Activated T-cell treated with anti-CD3 and anti-CD28 coated beads, Interleukin-2, amount 50 U/mL, for 48 hours (primary cell): ENCODE measurements at regions not wholly inside any gene's neighbourhood (a gene's known extent, or its start where the extent isn't known, plus 50 kb on each side); places are given as distances from the start of the nearest gene placed in this dataset.

Source experiments
- DNase-seq, 2 experiments: peaks; one replicate each; pipeline ENCODE4 v3.0.0-alpha.2; 2020

DNA sequence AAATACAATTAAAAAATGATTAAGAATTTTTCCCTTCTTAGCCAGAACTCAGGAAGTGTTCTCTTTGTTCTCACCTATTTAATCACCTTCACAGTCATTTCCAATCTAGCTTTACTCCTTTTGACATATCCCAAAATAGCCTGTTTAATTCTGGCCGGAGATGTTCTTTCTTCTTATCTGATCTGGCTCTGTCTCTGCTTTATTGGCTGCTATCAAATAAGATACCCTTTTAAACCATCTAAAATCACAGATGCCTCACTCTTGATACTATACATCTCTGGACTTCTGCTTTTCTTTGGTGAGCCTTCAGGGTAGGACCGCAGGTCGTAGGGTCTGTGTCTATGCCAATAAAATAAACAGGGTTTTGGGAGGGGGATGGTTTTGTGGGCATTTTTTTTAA, 319.2 kb upstream of the SEMA6D start:
- DNase-seq, result no peak

DNA sequence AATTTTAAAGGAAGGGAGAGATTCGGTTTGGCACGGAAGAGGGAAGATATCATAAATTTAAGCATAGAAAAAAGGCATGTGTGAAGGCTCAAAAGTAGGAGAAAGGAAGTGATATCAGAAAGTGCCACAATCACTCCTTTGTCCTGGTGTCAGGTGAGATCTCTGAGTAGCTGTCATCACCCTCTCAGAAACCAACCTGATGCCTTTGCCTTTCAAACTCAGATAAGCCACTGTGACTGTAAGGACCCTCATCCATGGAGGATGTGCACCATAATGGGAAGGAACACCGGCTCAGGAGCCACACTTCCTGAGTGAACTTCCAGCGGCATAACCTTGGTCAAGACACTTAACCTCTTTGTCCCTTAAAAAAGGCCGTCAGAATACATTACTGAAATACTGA, 318.7 kb upstream of the SEMA6D start:
- DNase-seq, result no peak

DNA sequence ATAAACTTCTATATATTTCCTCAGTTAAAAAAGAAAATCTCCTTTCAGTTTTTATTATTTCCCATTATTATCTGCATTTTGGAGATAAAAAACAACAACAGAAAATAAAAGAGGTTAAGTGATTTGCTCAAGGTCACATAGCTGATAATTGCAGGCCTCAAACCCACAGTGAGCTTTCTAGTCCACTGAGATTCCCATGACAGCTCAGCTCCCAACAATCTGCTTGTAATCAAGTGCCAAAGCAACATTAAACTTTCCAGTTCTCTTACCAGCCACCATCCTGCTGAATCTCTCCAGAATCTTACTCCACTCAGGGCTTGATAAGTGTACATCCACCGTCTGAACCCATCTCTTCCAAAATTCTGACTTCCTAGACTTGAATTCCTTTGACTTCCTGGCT, 318.2 kb upstream of the SEMA6D start:
- DNase-seq, result no peak

DNA sequence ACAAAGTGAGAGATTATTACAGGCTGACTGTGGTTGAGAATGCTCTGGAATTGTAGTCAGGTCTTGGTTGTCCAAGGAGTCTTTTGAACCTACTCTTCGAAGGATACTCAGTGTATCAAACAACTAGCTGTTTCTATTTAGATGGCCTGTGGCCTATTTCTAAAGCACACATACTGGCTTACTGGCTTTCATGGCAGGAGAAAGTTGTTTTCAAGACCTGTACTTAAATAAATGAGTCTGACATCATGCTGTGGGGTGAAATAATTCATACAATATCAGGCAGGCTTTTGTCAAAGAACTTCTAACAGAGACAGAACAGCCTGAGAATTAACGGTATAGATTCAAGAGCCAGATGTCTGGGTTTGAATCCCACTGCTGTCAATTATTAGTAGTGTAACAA, 316.7 kb upstream of the SEMA6D start:
- DNase-seq, result no peak

DNA sequence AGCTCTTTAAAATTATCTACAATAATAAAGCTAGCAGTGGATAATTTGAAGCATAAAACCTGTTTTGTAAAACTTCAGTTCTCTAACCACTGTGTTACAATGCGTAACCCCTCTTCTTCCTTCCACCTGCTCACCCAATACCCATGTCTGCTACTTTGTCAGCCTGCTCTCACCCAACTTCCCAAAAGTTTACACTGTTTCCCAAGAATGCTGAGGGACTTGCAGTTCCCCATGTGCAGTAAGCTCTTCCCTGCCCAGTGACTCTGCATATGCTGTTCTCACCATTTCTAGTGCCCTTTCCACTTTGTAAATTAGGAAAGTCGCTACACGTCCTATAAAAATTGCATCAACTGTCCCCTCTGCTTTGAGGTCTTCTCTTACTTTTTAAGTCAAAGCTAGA, 315.9 kb upstream of the SEMA6D start:
- no peak for DNase-seq

DNA sequence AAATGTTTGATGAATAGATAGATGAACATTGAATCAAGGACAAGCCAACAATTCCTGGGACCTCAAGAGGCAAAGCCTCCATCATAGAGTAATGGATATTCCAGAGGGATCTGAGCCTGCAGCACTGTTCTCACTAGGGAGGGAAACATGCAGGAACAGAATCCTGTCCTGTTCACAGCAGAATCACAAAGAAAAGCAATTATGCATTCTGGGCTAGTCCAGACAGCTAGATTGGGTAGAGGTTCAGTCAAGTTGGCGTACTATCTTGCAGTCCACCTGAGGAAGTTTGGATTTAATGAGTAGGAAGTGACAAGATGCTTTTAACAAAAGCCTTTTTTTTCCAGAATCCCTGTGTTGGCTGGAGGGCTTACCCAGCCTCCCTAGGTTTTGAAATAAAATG, 314.5 kb upstream of the SEMA6D start:
- no peak for DNase-seq

DNA sequence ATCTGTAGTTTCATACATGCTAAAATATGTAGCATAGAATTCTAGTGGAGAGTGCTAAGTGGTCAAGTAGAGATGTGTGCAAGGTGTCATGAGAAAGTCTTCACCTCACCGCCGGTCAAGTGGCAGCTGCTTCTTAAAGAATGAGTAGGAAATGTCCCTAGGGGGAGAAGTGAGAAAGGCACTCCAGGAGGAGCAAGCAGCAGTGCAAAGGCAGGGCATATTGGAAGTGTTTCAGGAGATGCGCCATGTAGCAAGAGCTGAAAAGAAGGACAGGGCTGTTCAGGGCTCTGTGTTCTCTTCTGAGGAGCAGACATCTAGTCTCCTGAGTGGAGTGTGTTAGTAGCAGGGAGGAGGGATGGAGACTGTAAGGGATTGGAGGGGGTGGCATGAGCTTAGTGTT, 312.4 kb upstream of the SEMA6D start:
- no peak for DNase-seq

DNA sequence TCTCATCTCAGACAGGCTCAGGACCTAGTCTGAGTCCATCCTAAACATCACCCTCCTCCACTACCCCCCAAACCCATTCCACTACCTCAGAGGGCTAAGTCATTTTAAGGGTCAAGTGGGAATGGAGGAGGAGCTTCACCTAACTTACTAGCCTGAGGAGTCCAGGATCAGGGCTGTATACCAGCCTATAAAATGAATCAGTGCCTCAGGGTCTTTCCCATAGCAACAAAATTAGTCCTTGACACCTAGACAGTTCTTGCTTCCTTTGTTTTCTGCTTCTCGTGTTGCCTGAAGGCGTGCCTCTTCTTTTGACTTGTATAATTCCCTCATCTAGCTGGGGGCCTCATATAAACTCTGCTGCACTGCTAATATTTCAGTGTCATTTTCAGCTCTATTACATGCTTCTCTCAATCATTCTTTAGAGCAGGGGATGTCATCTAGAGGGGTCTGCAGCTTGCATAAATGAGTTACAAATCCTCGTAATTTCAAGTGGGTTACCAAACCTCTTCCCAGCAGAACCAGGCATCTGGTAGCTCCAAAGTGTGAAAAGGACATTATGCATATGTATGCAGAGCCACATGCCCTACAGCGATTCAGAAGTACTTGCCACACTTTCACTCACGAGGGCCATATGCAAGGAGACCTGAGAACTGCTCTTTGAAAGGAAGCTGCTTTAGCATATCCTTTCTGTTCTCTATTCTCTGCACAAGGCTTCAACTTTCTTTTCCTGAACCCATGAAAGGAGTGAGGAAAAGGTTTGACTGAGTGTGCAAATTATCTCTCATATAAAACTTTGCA, 311.7 kb upstream of the SEMA6D start:
- DNase-seq, result no peak

DNA sequence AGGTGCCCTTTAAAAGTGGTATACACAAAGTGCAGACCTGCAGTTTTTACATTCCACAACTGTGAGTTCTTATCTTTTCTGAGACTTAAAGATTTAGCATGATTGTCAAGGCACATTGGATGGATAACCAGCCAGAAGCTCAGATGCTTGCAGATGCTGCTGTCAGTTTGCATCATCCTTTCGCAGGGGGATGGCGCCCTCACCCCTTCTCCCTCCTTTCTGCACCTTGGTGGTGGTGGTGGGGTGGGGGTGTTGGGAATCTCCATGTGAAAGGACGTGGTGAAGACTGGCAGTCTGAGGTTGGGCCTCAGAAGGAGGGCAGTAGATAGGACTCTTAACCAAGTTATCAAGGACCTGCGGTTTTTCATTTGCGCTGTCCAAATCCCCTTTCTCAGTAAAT, 309.6 kb upstream of the SEMA6D start:
- DNase-seq, result no peak

DNA sequence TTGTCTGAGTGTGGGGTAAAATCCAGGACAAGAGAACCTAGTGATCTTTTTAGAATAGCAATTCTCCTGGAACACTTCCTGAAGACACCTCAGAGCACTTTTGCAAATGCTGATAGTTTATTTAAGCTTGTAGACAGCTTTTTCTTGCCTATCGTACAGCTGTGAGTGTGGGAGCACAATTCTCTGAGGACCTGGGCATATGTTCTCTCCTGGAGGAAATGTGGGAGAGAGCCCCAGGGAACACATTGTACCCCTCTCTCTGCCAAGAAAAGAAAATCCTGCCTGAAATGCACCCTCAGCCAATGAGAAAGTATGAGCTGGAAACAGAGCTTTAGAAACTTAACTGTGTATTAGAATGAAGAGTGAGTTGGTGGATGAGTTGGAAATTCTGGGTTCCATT, 308.3 kb upstream of the SEMA6D start:
- no peak for DNase-seq

DNA sequence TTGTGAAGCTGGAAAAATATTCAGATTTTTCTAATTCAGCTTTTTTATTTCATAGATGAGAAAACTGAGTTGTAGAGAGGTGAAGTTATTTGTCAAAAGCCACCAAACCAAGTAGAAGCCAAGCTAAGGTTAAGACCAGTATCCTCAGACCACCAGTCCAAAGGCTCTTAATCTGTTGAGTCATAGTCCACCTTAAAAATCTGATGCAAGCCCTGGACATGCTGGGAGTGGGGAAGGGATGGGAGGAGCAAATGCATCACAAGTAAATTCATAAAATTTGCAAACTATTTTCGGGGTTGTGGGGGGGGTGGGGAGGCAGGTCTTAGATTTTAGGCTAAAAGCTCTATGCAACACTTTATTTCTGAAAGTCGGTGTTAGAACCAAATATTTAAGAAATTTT, 307.7 kb upstream of the SEMA6D start:
- no peak for DNase-seq

DNA sequence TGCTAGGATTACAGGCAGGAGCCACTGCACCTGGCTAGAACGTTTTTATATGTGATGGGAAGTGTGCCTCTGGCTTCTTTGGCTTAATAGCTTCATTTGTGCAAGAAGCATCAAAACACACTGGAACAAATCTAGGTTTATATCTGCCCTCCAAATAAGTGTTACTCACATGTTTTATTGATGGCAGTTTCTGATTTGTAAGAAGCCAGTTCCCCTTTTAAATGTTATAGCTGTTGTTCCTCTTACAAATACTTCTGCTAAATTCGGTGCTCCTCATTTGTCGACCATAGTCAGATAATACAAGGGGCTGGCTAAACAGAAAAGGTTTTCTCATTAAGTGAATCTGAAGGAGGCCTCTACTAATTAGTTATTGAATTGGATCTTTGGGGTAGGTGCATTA, 307.1 kb upstream of the SEMA6D start:
- no peak for DNase-seq

DNA sequence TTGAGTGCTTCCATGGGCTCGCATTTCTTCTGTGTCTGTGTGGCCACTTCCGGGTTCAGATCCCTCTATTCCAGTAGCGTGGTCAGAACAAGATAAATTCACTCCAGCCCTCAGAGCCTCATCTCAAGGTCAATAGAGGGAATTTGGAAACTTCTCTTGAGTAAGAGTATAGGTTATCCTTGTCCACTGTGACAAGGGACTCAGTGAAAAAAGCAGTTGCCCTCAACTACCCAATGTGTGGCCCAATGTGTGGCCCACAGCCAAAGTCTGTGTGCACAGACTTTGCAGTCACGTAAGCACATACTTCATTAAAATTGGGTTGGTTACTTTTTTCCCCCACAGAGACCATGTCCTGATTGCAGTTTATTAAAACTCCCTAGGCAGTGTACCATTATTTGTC, 305.6 kb upstream of the SEMA6D start:
- no peak for DNase-seq

DNA sequence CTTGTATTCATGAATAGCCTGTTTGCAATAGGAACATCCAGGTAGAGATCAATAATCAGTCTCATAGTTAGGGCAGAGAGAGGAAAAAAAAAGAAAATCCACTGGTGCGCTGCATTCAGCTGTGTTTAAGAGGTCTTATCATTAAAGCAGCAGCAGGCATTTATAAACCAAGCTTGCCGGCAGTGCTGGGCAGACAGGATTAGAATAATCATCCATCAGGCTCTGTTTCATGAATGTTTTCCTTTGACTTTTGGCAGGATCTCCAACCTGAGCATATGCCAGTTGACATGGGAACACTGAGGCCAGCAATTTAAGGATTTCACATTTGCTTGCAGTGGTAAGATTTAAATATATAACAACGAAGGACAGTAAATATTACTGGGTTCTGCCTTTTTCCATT, 305.2 kb upstream of the SEMA6D start:
- DNase-seq, result no peak

DNA sequence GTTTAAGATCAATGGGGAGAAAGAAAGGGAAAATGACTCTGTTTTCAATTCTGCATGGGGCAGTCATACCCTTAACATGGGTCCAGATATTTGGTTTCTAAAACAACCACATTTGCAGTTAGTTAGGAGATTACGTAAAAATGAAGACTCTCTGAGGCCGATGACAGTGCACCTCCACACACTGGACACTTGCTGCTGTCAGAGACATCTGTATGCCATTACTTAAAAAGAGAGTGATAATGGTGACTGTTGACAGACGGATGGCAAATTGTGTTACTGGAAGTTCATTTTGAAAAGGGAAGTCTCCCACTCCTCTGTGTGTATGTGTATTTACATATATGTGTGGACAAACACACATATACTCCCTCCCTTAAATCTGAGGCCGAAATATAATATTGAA, 304.5 kb upstream of the SEMA6D start:
- DNase-seq, result no peak

DNA sequence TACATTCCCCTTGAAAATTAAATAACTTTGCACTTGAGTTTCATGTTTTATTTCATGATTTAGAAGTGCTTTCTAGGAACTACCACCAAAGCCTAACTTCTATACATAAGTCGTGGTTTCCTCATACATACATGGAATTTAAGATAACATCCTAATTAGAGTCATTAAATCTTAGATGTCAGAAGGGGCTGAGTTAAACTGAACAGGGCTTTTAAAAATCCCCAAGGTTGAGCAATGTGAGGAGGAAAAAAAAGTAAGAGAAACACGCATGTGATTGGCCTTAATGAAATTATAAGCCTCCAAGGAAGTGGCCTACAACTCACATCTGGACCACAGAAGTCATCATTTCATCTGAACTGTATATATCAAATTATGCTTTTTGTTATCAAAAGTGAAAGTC, 303.1 kb upstream of the SEMA6D start:
- DNase-seq, result no peak

DNA sequence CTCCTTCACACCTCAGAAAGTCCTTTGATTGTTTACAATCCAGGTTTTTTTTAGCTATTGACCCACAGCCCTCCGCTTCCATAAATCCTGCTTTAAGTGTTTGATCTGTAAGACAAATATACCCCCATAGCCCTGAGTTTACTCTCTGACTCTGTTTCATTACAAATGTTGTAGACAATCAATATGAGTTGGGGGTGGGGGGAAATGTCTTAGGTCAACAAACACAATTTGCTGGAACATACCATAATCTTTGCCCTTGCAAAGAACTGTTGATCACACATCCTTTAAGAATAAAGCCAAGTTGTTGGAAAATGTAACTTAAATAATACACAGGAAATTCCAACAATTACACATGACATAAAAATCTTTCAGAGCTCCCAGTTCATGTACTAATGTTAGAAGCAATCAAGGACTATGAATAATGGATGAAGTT, 301.8 kb upstream of the SEMA6D start:
- no peak for DNase-seq

DNA sequence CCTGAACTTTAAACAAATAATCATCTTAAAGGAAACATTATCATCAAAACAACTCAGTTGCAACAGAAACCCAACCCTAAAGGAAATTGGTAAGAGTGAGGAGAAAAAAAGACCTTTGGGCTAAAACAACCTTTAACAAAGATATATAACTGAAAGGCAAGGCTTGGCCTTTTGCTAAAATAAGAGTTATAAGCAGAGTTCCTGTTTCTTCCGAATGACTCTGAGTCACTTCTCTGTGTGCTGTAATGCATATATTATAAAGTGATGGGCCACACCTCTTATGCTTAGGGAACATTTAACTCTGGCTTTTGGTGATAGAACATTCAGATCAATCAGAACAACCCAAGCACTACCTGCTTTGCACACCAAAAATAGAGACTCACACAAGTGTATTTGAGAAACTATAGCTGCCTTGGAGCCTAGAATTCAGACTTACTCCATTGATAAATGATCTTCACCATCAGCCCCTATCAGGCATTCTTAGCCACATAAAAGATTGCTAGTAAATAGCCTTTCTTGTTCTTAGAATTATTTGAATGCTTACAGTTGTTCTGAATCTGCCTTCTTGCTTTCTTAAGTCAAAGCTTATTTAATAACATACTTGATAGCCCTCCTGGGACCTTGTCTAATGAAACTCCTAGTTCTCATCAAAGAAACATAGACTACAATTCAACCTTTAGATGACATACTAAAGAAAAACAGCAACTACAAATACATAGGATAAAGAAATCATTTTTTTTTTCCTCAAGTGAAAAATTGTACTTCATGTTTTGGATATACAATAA, 294.2 kb upstream of the SEMA6D start:
- DNase-seq, result no peak

DNA sequence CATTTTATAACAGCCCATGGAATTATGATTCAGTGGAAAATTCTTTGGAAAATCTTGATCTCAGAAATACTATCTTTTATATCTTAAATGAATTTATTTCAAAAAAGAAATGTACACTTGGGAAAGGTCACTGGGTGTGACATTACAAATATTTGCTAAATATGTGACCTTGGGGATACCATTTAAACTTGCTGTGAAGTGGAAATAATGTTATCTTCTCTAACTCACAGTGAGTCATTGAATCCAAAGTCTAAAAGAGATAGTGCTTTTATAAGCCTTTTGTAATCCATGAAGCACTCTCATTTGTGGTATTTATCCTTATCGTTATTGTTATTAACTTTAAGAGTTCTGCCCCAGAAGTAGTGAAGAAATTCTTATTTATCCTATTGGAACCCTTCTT, 289.8 kb upstream of the SEMA6D start:
- DNase-seq, result no peak

DNA sequence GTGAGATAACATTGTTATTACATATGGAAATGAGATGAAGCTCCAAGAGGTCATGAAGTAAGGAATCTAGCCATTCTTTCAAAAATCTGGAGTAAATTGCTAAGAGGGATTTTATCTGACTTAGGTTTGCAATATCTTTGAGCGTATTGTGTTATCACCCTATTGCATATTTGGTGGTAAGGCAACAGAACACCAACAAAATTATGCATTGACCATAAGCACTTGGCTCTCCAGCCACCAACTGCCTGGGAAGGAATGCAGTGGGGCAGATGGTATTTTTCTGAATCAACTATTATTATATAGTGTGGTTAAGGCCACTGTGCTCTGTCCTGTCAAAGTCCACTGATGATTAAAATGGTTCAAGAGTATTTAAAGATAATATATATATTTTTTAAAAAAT, 287.9 kb upstream of the SEMA6D start:
- no peak for DNase-seq

DNA sequence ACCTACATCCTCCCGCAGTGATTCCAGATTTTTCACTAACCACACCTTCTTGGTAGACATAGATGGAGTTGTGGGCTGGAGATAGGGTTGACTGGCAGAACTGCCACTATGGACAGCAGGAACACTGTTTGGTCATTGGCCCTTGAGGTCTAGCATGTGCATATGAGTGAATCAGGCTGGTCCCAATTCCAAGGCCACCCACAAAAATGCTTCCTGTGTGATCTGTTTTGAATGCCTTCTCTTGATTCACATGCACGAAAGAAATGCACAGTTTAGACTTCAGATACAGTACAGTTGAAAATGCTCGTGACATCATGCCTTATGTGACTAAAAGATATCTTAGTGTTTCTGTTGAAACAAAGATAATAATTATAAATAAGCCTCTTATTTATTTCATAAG, 285.8 kb upstream of the SEMA6D start:
- DNase-seq, result no peak

DNA sequence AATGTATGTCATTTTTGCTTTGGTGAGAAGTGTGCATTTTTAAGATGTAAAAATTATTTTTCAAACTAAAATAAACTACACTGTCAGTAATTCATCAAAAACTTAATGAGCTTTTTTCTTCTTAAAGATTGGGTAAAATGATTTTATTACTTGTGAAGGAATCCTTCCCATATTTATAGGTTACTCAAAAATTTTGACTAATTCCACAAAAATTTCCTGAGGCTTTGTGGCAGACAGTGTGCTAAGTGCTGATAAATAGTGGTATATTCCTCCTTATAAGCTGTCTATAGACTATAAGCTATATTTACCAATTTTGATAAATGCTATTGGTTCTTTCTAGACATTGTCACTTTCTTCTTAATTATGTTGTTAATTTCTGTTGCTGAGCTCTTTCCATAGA, 284.5 kb upstream of the SEMA6D start:
- no peak for DNase-seq

DNA sequence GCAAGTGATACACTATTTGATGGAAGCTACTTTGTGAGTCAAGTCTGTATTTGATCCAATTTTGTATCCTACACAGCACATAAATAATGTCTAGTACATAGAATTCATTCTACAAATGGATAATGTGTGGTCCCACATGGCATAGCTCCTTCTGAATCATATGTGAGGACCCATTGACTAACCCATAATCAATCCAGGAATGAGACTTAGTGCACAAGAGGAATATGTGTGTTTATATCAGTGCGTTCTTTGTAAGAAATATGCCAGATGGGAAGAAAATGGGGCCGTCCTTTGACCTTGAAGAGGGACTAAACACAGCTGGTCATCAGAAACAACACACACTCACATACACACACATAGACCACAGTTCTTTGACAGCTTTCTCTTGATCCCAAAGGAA, 282.7 kb upstream of the SEMA6D start:
- no peak for DNase-seq

DNA sequence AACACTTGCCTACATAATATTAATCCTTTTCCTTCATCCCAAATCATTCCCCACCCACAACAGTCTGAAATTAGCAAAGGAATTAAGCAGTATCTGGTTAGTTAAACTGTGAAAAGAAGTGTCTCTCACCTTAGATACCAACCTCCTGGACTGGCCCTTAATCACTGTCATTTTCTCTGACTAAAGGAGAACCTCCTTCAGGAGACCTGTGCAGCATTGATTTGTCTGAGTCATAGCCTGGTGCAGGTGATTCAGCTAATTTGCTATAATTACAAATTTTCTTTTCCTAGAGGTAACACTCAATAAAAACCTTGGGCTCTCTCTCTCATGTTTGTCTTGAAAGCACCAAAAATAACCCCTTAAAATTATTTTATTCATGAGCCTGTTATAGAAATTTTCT, 279.8 kb upstream of the SEMA6D start:
- DNase-seq, result no peak
